GM21423 (cell line): ENCODE measurements at regions not wholly inside any gene's neighbourhood (a gene's known extent, or its start where the extent isn't known, plus 50 kb on each side); places are given as distances from the start of the nearest gene placed in this dataset.

Source experiments
- ATAC-seq: cut with Tn5 transposase; IDR thresholded peaks from one replicate; pipeline ENCODE4 v1.9.1; 2021; ENCODE audit warnings: mild to moderate bottlenecking, moderate library complexity; ENCODE audit not compliant: unreplicated experiment

DNA sequence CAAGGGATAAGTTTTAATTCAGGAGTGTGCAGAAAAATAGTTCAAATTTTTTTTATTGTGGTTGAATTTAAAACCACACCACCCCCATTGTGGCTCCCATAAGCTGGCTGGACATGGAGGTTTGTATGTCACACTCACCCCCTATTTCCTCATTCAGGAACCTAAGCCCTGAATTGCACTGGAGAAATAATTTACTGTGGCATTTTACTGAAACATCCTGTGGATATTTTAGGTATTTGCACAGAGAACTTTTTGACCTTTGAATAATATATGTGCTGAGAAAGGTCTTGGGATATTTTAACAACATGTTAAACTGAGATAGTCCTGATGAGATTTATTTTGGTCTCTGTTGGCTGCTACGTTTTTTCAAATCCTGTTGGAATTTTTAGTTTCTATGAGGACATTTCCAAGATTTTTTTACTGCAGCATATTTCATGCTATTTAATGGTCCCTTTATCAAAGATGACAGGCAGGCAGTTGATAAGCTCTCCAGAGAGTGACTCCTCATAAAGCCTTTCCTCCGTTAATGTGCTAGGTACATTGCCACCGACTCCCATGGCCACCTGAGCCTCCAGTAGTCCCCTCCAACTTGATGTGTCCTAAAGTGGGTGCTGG, 51.2 kb upstream of the PALM2AKAP2 start:
- no peak for ATAC-seq

DNA sequence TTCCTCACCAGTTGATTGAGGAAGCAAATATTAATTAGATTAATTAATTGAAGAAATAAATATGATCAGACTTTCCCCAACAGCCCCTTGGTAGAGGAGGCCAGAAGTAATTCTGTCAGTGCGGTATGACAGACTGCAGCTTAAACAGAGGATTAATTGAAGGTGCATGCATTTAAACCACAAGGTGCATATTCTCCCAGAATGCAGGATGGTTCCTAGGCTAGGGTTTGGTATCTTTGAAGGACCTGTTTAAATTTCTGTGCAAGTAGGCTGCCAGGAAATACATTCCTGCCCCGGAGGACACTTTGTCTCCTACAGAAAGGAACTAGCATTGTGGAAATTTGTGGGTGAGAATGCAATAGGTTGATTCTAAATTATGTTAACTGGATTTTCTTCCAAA, 50.5 kb upstream of the PALM2AKAP2 start:
- no peak for ATAC-seq
